BJ (cell line): ENCODE measurements at regions not wholly inside any gene's neighbourhood (a gene's known extent, or its start where the extent isn't known, plus 50 kb on each side); places are given as distances from the start of the nearest gene placed in this dataset.
A peak's percentile ranks its signal among the peaks of the same experiment; 100 is the strongest.
"Not testable (repeated sequence)": the region's sequence is repeated elsewhere in the genome, so short reads cannot be mapped to it uniquely, and the experiment has no call there.

ENCODE experiments used
- CTCF ChIA-PET: fragments of 350-600 bp; formaldehyde crosslinking; extraction: SDS; loops from one replicate; lab custom pipeline; 2021; ENCODE audit warnings: antibody characterized with exemption, inconsistent platforms; lab: Yijun Ruan, JAX
- POLR2A ChIA-PET: fragments of 300-600 bp; sonication (Branson Sonifier 250); formaldehyde crosslinking; extraction: SDS; loops from one replicate; lab custom pipeline; 2021; ENCODE audit warnings: antibody characterized with exemption; lab: Charles Lee
- DNase-seq: peaks from one replicate; pipeline ENCODE4 v3.0.0-alpha.2; 2011; ENCODE audit warnings: low read depth
- H3K27me3 ChIP-seq: 2 replicates; pipeline ENCODE4 v1.6.0; 2011; ENCODE audit warnings: low read length; ENCODE audit not compliant: control insufficient read depth, insufficient read depth
- H3K36me3 ChIP-seq: 2 replicates; pipeline ENCODE4 v1.5.1; 2011; ENCODE audit warnings: low read length; ENCODE audit not compliant: control insufficient read depth, insufficient read depth
- H3K4me3 ChIP-seq: 2 replicates; pipeline ENCODE4 v1.5.1; 2011; ENCODE audit warnings: low read depth, mild to moderate bottlenecking, control low read depth, low read length
- TF ChIP-seq, protein P1 (sequence below): IDR thresholded peaks from 2 replicates; pipeline ENCODE4 v1.5.1; 2011; ENCODE audit warnings: low read depth, mild to moderate bottlenecking, control low read depth, inconsistent platforms, low read length, moderate library complexity; ENCODE audit not compliant: insufficient read depth

DNA sequence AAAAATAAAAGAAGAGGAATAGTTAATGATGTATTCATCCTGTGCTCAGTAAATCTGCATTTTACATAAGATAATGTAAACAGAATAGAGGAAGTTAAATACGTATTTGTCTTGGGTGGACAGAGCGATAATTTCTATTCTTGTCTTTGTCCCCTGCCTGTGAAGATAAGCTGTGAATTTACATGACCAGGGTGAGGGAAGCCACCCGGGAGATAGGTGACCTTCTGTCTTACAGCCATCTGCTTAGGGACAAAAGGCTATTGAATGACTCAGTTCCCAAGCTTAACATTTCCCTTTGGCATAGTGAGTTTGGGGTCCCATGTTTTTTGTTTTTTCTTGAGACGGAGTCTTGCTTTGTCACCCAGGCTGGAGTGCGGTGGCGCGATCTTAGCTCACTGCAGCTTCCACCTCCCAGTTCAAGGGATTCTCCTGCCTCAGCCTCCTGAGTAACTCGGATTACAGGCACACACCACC lies 88.7 kb upstream of the KCTD7 start:
- Histone ChIP-seq H3K27me3 (no peaks in the 10 kb centered on the region), H3K36me3 (peaks cover 15% of the 10 kb centered on the region), H3K4me3 (no peak overlapping the region)
- no peak for DNase-seq
- ChIA-PET POLR2A (no interaction called here), CTCF (no interaction called here)
- TF ChIP-seq, protein P1, sequence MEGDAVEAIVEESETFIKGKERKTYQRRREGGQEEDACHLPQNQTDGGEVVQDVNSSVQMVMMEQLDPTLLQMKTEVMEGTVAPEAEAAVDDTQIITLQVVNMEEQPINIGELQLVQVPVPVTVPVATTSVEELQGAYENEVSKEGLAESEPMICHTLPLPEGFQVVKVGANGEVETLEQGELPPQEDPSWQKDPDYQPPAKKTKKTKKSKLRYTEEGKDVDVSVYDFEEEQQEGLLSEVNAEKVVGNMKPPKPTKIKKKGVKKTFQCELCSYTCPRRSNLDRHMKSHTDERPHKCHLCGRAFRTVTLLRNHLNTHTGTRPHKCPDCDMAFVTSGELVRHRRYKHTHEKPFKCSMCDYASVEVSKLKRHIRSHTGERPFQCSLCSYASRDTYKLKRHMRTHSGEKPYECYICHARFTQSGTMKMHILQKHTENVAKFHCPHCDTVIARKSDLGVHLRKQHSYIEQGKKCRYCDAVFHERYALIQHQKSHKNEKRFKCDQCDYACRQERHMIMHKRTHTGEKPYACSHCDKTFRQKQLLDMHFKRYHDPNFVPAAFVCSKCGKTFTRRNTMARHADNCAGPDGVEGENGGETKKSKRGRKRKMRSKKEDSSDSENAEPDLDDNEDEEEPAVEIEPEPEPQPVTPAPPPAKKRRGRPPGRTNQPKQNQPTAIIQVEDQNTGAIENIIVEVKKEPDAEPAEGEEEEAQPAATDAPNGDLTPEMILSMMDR, result no peak

DNA sequence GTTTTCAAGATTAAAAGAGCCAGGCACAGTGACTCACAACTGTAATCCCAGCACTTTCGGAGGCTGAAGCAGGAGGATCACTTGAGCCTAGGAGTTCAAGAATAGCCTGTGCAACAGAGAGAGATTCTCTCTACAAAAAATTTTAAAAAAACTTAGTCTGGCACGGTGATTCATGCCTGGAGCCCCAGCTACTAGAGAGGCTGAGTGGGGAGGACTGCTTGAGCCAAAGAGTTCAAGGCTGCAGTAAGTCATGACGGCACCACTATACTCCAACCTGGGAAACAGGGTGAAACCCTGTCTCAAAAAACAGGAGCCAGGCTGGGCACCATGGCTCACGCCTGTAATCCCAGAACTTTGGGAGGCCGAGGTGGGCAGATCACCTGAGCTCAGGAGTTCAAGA lies 86.6 kb upstream of the KCTD7 start:
- TF ChIP-seq, protein P1, result no peak
- POLR2A ChIA-PET, result no interaction called here
- DNase-seq, result no peak
- H3K36me3 ChIP-seq, result peaks cover 15% of the 10 kb centered on the region
- H3K4me3 ChIP-seq, result no peak overlapping the region
- H3K27me3 ChIP-seq, result no peaks in the 10 kb centered on the region
- CTCF ChIA-PET, result interaction anchor here (1.0 kb wide), 1 partner anchor 8 kb away, joined by 3 read pairs; no protein-coding TSS in a partner anchor

DNA sequence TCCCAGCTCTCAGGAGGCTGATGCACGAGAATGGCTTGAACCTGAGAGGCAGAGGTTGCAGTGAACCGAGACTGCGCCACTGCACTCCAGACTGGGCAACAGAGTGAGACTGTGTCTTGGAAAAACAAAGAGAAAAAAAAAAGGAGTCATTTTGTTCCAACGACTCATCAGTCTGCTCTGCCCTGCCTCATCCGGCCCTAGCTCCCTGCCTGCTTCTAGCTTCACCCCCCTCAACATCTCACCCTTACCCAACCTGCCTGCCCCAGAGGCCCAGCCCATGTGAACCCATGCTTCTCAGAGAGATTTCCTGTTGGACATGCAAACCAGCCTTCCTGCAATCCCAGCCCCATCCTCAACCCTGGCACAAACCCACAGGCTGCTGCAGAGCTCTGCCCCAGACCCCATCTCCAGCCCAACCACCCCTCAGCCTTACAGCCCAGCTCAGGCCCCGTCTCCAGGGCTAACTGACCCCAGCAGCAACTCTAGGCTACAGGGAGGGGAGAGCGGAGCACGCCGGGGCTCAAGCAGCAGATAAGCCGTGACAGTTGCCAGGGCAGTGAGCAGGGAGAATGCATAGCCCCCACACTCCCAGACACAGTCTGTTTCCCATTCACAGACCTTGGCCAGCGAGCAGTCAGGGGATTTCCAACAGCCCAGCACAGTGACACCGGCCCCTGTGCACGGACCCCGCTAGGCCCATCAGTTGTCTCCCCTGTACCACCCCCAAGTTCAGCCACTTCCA lies 86.0 kb upstream of the KCTD7 start:
- DNase-seq, result no peak
- POLR2A ChIA-PET, result no interaction called here
- TF ChIP-seq, protein P1, result no peak
- CTCF ChIA-PET, result interaction anchor here (1.0 kb wide), 1 partner anchor 9 kb away, joined by 3 read pairs; no protein-coding TSS in a partner anchor
- Histone ChIP-seq H3K4me3 (no peak overlapping the region), H3K27me3 (no peaks in the 10 kb centered on the region), H3K36me3 (peaks cover 15% of the 10 kb centered on the region)

DNA sequence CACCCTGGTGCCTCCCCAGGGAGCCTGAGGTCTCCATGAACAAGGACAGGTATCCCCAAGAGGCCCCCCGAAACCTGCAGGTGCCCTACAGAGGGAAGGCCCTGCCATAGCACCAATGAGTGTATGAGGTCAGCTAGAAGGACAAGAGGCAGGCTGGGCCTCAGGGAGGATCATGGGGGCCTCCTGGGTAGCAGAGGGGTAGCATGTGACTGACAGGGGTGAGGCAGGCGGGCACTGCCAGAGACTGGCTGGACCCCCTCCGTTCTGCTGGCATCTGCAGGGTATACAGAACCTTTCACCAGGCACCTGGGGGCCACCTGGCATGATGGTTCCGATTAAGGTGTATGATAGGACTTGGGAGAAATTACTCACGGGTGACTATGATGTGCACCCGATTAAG lies 79.2 kb upstream of the KCTD7 start:
- ChIA-PET POLR2A (no interaction called here), CTCF (interaction anchor here (0.6 to 1.0 kb wide), 2 partner anchors 8 to 15 kb away, joined by 3 read pairs; no protein-coding TSS in a partner anchor)
- TF ChIP-seq, protein P1, result no peak
- no peak for DNase-seq
- H3K4me3 ChIP-seq, result no peak overlapping the region
- no peaks in the 10 kb centered on the region for H3K27me3 ChIP-seq
- peaks cover 15% of the 10 kb centered on the region for H3K36me3 ChIP-seq

DNA sequence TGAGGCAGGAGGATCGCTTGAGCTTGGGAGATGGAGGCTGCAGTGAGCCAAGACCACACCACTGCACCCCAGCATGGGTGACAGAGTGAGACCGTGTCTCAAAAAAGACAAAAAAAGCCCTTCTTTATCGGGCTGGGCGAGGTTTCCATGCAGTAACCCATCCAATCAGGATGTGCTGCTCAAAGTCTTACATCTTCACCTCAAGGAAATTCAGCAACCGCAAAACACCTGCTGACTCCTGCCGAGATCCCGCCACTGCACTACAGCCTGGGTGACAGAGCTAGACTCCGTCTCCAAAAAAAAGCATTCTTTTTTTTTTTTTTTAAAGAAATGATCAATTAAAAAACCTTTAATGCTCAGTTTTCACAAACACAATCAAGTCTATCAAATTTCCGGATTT lies 75.7 kb upstream of the KCTD7 start:
- Histone ChIP-seq H3K36me3 (peaks cover 22% of the 10 kb centered on the region), H3K4me3 (no peak overlapping the region), H3K27me3 (no peaks in the 10 kb centered on the region)
- TF ChIP-seq, protein P1, result no peak
- DNase-seq, result no peak
- CTCF ChIA-PET, result no interaction called here
- POLR2A ChIA-PET, result no interaction called here

DNA sequence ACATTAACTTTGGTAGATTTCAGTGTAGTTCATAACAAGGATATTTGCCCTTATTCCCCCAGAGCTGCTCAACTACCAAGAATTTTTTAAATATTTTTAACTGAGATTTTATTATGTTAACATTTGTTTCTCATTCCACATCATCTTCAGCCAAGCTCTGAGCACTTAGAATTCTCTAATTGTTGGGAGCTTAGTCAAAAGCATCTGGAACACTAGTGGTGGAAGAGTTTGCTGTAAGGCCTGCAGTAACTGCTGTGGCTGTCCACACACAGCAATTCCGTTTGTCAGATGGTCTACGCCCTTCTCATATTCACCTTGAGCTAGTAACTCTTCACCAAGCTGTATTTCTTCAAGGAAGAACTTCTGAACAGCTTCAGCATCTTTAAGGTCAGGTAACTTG lies 75.0 kb upstream of the KCTD7 start:
- POLR2A ChIA-PET, H3K4me3 ChIP-seq, H3K27me3 ChIP-seq: not testable (repeated sequence)
- peak; percentile 77 for DNase-seq
- H3K36me3 ChIP-seq, result peaks cover 24% of the 10 kb centered on the region
- CTCF ChIA-PET, result interaction anchor here (0.7 kb wide), 1 partner anchor 286 kb away, joined by 3 read pairs; no protein-coding TSS in a partner anchor

DNA sequence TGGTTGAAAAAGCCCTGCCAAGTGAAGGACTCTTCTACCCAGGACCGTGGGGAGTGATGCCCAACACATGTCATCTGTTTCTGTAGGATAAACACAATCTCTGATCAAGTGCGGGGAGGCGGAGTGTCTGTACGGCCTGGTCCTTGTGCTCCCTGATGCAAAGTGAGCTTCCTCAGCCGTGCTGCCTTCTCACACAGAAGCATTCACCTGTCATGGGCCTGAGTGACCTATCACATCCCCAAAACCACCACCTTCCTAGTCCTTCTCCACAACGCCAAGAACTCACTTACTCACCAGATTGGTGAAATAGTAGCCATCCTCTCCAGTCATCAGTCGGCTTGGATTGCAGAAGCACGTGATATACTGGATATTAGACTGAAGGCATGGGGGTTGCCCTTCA lies 74.4 kb upstream of the KCTD7 start:
- H3K4me3 ChIP-seq, POLR2A ChIA-PET, H3K27me3 ChIP-seq, DNase-seq: not testable (repeated sequence)
- CTCF ChIA-PET, result interaction anchor here (1.1 kb wide), 1 partner anchor 89 kb away, joined by 4 read pairs; no protein-coding TSS in a partner anchor
- H3K36me3 ChIP-seq, result peaks cover 26% of the 10 kb centered on the region
